ENCODE measurements at regions not wholly inside any gene's neighbourhood (a gene's known extent, or its start where the extent isn't known, plus 50 kb on each side); places are given as distances from the start of the nearest gene placed in this dataset.

DNA sequence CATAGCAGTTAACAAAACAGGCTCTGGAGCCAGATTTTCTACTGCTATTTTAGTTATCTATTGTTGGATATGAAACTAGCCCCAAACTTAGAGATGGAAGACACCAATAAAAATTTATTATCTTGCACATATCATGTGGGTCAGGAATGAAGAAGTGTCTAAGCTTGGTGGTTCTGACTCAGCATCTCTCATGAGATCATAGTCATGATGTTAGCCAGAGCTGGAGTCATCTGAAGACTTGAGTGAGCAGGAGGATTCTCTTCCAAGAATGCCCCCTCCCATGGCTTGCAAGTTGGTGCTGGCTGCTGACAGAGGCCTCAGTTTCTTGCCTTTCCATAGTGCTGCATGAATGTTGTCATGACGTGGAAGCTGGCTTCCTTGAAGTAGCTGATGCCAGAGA lies 68.2 kb upstream of the TAPT1 start:
- TF ChIP-seq, protein P1, sequence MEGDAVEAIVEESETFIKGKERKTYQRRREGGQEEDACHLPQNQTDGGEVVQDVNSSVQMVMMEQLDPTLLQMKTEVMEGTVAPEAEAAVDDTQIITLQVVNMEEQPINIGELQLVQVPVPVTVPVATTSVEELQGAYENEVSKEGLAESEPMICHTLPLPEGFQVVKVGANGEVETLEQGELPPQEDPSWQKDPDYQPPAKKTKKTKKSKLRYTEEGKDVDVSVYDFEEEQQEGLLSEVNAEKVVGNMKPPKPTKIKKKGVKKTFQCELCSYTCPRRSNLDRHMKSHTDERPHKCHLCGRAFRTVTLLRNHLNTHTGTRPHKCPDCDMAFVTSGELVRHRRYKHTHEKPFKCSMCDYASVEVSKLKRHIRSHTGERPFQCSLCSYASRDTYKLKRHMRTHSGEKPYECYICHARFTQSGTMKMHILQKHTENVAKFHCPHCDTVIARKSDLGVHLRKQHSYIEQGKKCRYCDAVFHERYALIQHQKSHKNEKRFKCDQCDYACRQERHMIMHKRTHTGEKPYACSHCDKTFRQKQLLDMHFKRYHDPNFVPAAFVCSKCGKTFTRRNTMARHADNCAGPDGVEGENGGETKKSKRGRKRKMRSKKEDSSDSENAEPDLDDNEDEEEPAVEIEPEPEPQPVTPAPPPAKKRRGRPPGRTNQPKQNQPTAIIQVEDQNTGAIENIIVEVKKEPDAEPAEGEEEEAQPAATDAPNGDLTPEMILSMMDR (optimal IDR thresholded peaks at IDR 0.05 in 1 of 3, IDR thresholded peaks at IDR 0.05 in 1 of 3, conservative IDR thresholded peaks at IDR 0.05 in 1 of 3; ENCODE audit: extremely low read depth in 1 of 3, insufficient read depth in 2 of 3, low read length in 3 of 3) = no peak
- no peak for TF ChIP-seq EZH2 (IDR thresholded peaks at IDR 0.05; ENCODE audit: low read length)
